ENCODE measurements at regions not wholly inside any gene's neighbourhood (a gene's known extent, or its start where the extent isn't known, plus 50 kb on each side); places are given as distances from the start of the nearest gene placed in this dataset.

GRCh38 chr3:164732166-164732565 is 346.1 kb downstream of the SI start:
- DNase-seq, result no peak
- H2BK5ac ChIP-seq (ENCODE audit: insufficient read length, low read length), result no peak overlapping the region
- no peak overlapping the region for H4K91ac ChIP-seq (ENCODE audit: insufficient read length, low read depth, low read length)
- no peak overlapping the region for H2AFZ ChIP-seq (ENCODE audit: low read length)
- TF ChIP-seq CTCF (conservative IDR thresholded peaks at IDR 0.05), result no peak
- Mint-ChIP-seq H3K4me3 (no peak overlapping the region), H3K4me1 (peaks cover 13 to 19% of the 10 kb centered on the region in 2 experiments), H3K36me3 (ENCODE audit: insufficient read depth in 1 of 3, low read depth in 3 of 3) (no peaks in the 10 kb centered on the region), H3K27me3 (ENCODE audit: low read depth) (no peaks in the 10 kb centered on the region), H3K27ac (no peak overlapping the region), H3K9me3 (no peaks in the 10 kb centered on the region)
- no peak overlapping the region for H3K23ac ChIP-seq (ENCODE audit: insufficient read length, low read depth, low read length)
- H2BK20ac ChIP-seq (ENCODE audit: low read depth, low read length, poor library complexity, severe bottlenecking), result peak overlapping the region; percentile 75
- H3K9me3 ChIP-seq (ENCODE audit: control insufficient read depth, low read depth, low read length), result no peaks in the 10 kb centered on the region
- no peak overlapping the region for H2BK12ac ChIP-seq (ENCODE audit: insufficient read length, low read depth, low read length)
- H4K8ac ChIP-seq (replicated peaks; ENCODE audit: insufficient read length, low read depth, low read length), result no peak overlapping the region
- no peaks in the 10 kb centered on the region for H3K27me3 ChIP-seq (ENCODE audit: insufficient read depth, low read length)
- no peak overlapping the region for H3K4me2 ChIP-seq (ENCODE audit: insufficient read depth, insufficient read length, low read length)
- no peak overlapping the region for H2BK120ac ChIP-seq (ENCODE audit: low read depth, low read length, poor library complexity, severe bottlenecking)
- no peak overlapping the region for H3K56ac ChIP-seq (ENCODE audit: insufficient read length, low read depth, low read length)
- H2AK5ac ChIP-seq (ENCODE audit: insufficient read length, low read length), result no peak overlapping the region
- no peak overlapping the region for H3K4ac ChIP-seq (ENCODE audit: low read depth, low read length)
- no peak overlapping the region for H3T11ph ChIP-seq (ENCODE audit: low read length)
- H2BK15ac ChIP-seq (ENCODE audit: low read depth, low read length), result no peak overlapping the region
- H3K14ac ChIP-seq (ENCODE audit: insufficient read depth, low read length), result no peak overlapping the region
- no peaks in the 10 kb centered on the region for H4K20me1 ChIP-seq (ENCODE audit: control insufficient read depth, insufficient read depth, insufficient read length)
- H3K23me2 ChIP-seq (ENCODE audit: insufficient read length, low read depth, low read length, poor library complexity, severe bottlenecking), result no peaks in the 10 kb centered on the region
- no peak overlapping the region for H4K5ac ChIP-seq (ENCODE audit: insufficient read length, low read depth, low read length)
- no peaks in the 10 kb centered on the region for H3K79me1 ChIP-seq (ENCODE audit: insufficient read depth, low read depth, low read length, poor library complexity, severe bottlenecking)
- H3K27ac ChIP-seq (ENCODE audit: insufficient read length, low read depth, low read length), result no peak overlapping the region
- H3K79me2 ChIP-seq (ENCODE audit: insufficient read depth, low read length), result no peaks in the 10 kb centered on the region
- no peak overlapping the region for H3K18ac ChIP-seq (ENCODE audit: insufficient read length, low read depth, low read length)
- H3K9ac ChIP-seq (ENCODE audit: extremely low read depth, insufficient read length, low read length), result no peak overlapping the region
- no CpG with 5 or more reads among the region's 1 CpG for WGBS (ENCODE audit: extremely low coverage, insufficient read length, low lambda C conversion rate)
- H3K4me1 ChIP-seq (ENCODE audit: insufficient read depth, low read length), result no peaks in the 10 kb centered on the region; the same call in 1 of the 2 replicates
